ENCODE measurements at regions not wholly inside any gene's neighbourhood (a gene's known extent, or its start where the extent isn't known, plus 50 kb on each side); places are given as distances from the start of the nearest gene placed in this dataset.

- peaks cover 3% of the 10 kb centered on the region for H3K27me3 Mint-ChIP-seq
- TF ChIP-seq CTCF (IDR thresholded peaks at IDR 0.05), result no peak
- ATAC-seq (ENCODE audit: poor library complexity) (no peak), DNase-seq (no peak)
- Histone ChIP-seq H3K27me3 (ENCODE audit: control insufficient read depth in 1 of 2, insufficient read depth in 2 of 2, low read length in 2 of 2) (peaks cover 0 to 9% of the 10 kb centered on the region in 2 experiments), H3K9me3 (ENCODE audit: control insufficient read depth in 1 of 2, insufficient read depth in 1 of 2, low read length in 2 of 2) (no peaks in the 10 kb centered on the region), H3K27ac (ENCODE audit: low read depth in 1 of 2, low read length in 2 of 2) (no peak overlapping the region), H3K36me3 (ENCODE audit: insufficient read depth, low read length) (no peaks in the 10 kb centered on the region), H3K4me3 (ENCODE audit: low read length) (no peak overlapping the region), H3K4me1 (ENCODE audit: insufficient read depth, low read length) (no peaks in the 10 kb centered on the region)
- POLR2A ChIA-PET, result no interaction called here
- H3K9me3 Mint-ChIP-seq, result peaks cover 3% of the 10 kb centered on the region
- peaks cover 8% of the 10 kb centered on the region for H3K4me1 Mint-ChIP-seq (ENCODE audit: low read depth)
- CTCF ChIA-PET, result no interaction called here
- H3K4me3 Mint-ChIP-seq, result no peak overlapping the region
- H3K36me3 Mint-ChIP-seq (ENCODE audit: low read depth), result no peaks in the 10 kb centered on the region
- intact Hi-C loops (cut with DNase I, micrococcal nuclease), result no loop called here
- no peak overlapping the region for H3K27ac Mint-ChIP-seq
Measured at GRCh38 chr20:52736507-52736906, 235.7 kb upstream of the TSHZ2 start.

- Histone ChIP-seq H3K9me3 (ENCODE audit: control insufficient read depth in 1 of 2, insufficient read depth in 1 of 2, low read length in 2 of 2) (peaks cover 3 to 12% of the 10 kb centered on the region in 2 experiments), H3K4me1 (ENCODE audit: insufficient read depth, low read length) (no peaks in the 10 kb centered on the region), H3K27me3 (ENCODE audit: control insufficient read depth in 1 of 2, insufficient read depth in 2 of 2, low read length in 2 of 2) (no peaks in the 10 kb centered on the region), H3K36me3 (ENCODE audit: insufficient read depth, low read length) (no peaks in the 10 kb centered on the region), H3K27ac (ENCODE audit: low read depth in 1 of 2, low read length in 2 of 2) (no peak overlapping the region), H3K4me3 (ENCODE audit: low read length) (no peak overlapping the region)
- Mint-ChIP-seq H3K27me3 (no peaks in the 10 kb centered on the region), H3K4me3 (no peak overlapping the region), H3K9me3 (peaks cover 7% of the 10 kb centered on the region), H3K27ac (no peak overlapping the region), H3K4me1 (ENCODE audit: low read depth) (peaks cover 8% of the 10 kb centered on the region), H3K36me3 (ENCODE audit: low read depth) (no peaks in the 10 kb centered on the region)
- TF ChIP-seq CTCF (IDR thresholded peaks at IDR 0.05), result no peak
- DNase-seq (no peak), ATAC-seq (ENCODE audit: poor library complexity) (no peak)
- ChIA-PET POLR2A (no interaction called here), CTCF (no interaction called here)
- intact Hi-C loops (cut with DNase I, micrococcal nuclease), result no loop called here
Measured at GRCh38 chr20:52731093-52731492, 241.1 kb upstream of the TSHZ2 start.

GRCh38 chr20:52727740-52728456, 244.3 kb upstream of the TSHZ2 start:
- no peaks in the 10 kb centered on the region for H3K36me3 Mint-ChIP-seq (ENCODE audit: low read depth)
- H3K4me3 Mint-ChIP-seq, result no peak overlapping the region
- ChIA-PET CTCF (no interaction called here), POLR2A (no interaction called here)
- intact Hi-C loops (cut with DNase I, micrococcal nuclease), result no loop called here
- DNase-seq (no peak), ATAC-seq (ENCODE audit: poor library complexity) (no peak)
- H3K9me3 Mint-ChIP-seq, result peaks cover 4% of the 10 kb centered on the region
- H3K27me3 Mint-ChIP-seq, result no peaks in the 10 kb centered on the region
- H3K27ac ChIP-seq (ENCODE audit: low read depth in 1 of 2, low read length in 2 of 2), result no peak overlapping the region
- H3K4me3 ChIP-seq (ENCODE audit: low read length), result no peak overlapping the region
- H3K4me1 ChIP-seq (ENCODE audit: insufficient read depth, low read length), result no peaks in the 10 kb centered on the region
- H3K9me3 ChIP-seq (ENCODE audit: control insufficient read depth in 1 of 2, insufficient read depth in 1 of 2, low read length in 2 of 2), result peaks cover 3 to 12% of the 10 kb centered on the region in 2 experiments
- H3K27me3 ChIP-seq (ENCODE audit: control insufficient read depth in 1 of 2, insufficient read depth in 2 of 2, low read length in 2 of 2), result no peaks in the 10 kb centered on the region
- H3K4me1 Mint-ChIP-seq (ENCODE audit: low read depth), result peaks cover 2% of the 10 kb centered on the region
- H3K36me3 ChIP-seq (ENCODE audit: insufficient read depth, low read length), result no peaks in the 10 kb centered on the region
- H3K27ac Mint-ChIP-seq, result no peak overlapping the region
- TF ChIP-seq CTCF (IDR thresholded peaks at IDR 0.05), result no peak
